Activated CD8-positive, alpha-beta memory T cell treated with anti-CD3 and anti-CD28 coated beads, Interleukin-2, amount 50 U/mL, for 24 hours (primary cell): ENCODE measurements at regions not wholly inside any gene's neighbourhood (a gene's known extent, or its start where the extent isn't known, plus 50 kb on each side); places are given as distances from the start of the nearest gene placed in this dataset.
A peak's percentile ranks its signal among the peaks of the same experiment; 100 is the strongest.
"Not testable (repeated sequence)": the region's sequence is repeated elsewhere in the genome, so short reads cannot be mapped to it uniquely, and the experiment has no call there.

ENCODE experiments used
- DNase-seq: peaks from one replicate; pipeline ENCODE4 v3.0.0-alpha.2; 2020; ENCODE audit errors: extremely low read depth

GRCh38 chr16:31581065-31581464 lies 53.4 kb downstream of the AHSP start:
- DNase-seq = not testable (repeated sequence)

GRCh38 chr16:31601737-31602384 lies 74.2 kb downstream of the AHSP start:
- not testable (repeated sequence) for DNase-seq

GRCh38 chr16:31618130-31618529 lies 90.4 kb downstream of the AHSP start:
- no peak for DNase-seq

GRCh38 chr16:31636433-31636832 lies 108.7 kb downstream of the AHSP start:
- DNase-seq = no peak

DNA sequence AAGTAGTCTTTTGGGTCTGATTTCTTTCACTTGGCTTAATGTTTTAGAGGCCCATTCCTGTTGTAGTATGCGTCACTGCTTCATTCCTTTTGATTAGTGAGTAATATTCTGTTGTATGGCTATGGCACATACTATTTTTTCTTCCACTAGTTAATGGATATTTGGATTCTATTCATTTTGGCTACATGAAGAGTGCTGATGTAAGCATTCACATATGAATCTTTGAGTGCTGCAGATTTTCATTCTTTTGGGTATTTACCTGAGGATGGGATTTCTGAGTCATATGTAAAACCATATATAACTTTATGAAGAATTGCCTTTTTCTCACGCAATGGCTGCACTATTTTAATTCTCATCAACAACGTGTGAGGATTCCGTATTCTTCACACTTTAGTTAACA lies 113.6 kb downstream of the AHSP start:
- no peak for DNase-seq

GRCh38 chr16:31655674-31656073 lies 128.0 kb downstream of the AHSP start:
- DNase-seq = not testable (repeated sequence)

DNA sequence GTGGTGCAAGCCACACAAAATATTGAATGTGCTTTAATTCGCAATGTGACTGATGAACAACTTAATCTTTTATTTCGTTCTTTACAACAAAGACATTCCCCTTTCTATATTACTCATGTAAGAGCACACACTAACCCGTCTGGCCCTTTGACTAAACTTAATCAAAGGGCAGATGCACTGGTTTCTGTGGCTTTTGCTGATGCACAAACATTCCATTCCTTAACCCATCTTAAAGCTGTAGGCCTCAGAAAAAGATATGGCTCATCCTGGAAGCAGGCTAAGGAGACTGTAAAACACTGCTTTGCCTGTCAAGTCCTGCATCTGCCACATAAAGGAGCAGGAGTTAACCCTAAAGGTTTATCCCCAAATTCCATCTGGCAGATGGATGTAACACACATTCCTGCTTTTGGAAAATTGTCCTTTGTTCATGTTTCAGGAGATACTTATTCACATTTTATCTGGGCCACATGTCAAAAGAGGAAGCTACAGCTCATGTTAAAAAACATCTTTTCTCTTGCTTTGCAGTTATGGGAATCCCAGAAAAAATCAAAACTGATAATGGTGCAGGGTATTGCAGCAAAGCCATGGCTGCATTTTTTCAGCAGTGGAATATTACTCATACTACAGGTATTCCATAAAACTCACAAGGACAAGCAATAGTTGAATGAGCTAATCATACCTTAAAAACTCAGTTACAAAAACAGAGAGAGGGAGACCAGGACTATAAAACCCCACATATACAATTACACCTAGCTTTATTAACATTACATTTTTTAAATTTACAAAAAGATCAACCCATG lies 137.2 kb downstream of the AHSP start:
- no peak for DNase-seq

DNA sequence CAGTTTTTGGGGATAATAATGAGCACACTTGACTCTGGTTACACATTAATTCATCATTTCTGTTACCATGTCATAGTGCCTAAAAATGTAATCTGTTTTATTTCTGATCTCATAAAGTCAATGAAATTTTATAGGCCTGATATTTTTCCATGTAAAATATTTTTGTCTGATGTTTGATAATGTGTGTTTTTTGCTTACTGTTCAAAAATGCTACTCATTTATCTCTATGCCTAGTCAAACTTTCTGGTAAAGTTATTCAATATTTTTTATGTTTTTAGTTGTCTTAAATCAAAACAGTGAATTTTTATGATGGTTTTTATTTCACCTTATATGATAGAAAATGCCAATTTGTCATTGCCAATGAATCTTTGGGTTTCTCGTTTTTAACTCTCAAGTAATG lies 147.0 kb downstream of the AHSP start:
- no peak for DNase-seq

- DNase-seq = no peak
Measured at GRCh38 chr16:31676731-31677130, 149.0 kb downstream of the AHSP start.

GRCh38 chr16:31678649-31679325 lies 151.1 kb downstream of the AHSP start:
- DNase-seq = no peak

DNA sequence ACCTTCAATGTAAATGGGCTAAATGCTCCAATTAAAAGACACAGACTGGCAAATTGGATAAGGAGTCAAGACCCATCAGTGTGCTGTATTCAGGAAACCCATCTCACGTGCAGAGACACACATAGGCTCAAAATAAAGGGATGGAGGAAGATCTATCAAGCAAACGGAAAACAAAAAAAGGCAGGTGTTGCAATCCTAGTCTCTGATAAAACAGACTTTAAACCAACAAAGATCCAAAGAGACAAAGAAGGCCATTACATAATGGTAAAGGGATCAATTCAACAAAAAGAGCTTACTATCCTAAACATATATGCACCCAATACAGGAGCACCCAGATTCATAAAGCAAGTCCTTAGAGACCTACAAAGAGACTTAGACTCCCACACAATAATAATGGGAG lies 161.6 kb downstream of the AHSP start:
- not testable (repeated sequence) for DNase-seq

GRCh38 chr16:31692338-31692737 lies 164.6 kb downstream of the AHSP start:
- DNase-seq = not testable (repeated sequence)

- DNase-seq = no peak
Measured at GRCh38 chr16:31693733-31694132, 166.0 kb downstream of the AHSP start.

- DNase-seq = no peak
Measured at GRCh38 chr16:31694461-31694860, 166.8 kb downstream of the AHSP start.

DNA sequence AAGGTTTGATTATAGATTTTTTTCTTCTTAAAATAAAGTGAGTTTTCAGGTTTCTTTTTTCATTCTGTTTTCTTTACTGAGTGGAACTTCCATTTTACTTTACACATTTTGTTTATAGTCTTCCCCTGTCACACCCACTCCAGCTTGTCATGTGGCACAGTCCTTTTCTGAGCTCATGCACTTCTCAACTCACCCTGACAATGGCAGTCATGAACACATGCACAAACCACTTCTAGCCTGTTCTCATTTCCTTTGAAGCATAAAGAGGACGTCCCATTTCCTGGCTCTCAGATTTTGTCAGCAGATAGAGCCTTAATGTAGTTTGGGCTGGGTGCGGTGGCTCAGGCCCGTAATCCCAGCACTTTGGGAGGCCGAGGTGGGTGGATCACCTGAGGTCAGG lies 168.0 kb downstream of the AHSP start:
- DNase-seq = no peak

GRCh38 chr16:31696968-31697743 lies 169.5 kb downstream of the AHSP start:
- DNase-seq = no peak

DNA sequence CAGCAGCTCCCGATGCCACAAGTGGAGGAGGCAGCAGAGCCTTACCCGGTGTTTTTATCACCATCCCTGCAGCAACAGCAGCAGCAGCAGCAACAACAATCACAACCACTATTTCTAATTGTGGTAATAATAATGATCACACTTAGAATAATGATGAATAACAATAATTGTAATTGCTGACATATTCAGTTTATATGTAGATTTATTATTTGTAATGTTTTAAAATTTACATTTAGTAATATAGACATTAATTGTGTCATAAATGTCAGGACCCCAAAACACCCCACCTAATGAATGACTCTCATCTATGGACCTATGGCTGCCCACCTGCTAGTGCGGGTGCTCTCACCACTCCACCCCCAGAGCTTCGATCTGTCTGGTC lies 170.0 kb downstream of the AHSP start:
- no peak for DNase-seq

DNA sequence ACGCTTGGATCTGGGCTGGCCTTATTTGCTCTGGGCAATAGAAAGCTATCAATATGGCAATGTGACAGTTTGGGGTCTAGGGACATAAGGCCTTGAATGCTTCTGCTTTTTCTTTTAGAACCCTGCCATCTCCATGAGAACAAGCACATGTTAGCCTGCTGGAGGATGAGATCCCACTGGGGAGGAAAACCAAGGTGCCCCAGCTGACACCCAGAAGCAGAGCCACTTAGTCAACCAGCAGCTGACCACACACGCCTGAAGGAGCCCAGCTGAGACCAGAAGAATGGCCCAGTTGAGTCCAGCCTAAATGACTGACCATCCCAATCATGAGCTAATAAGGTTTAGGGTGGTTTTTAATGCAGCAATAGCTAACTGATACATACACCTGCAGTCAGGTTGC lies 171.2 kb downstream of the AHSP start:
- DNase-seq = no peak

GRCh38 chr16:31699601-31700000 lies 171.9 kb downstream of the AHSP start:
- DNase-seq = no peak

- no peak for DNase-seq
Measured at GRCh38 chr16:31700200-31700529, 172.5 kb downstream of the AHSP start.

DNA sequence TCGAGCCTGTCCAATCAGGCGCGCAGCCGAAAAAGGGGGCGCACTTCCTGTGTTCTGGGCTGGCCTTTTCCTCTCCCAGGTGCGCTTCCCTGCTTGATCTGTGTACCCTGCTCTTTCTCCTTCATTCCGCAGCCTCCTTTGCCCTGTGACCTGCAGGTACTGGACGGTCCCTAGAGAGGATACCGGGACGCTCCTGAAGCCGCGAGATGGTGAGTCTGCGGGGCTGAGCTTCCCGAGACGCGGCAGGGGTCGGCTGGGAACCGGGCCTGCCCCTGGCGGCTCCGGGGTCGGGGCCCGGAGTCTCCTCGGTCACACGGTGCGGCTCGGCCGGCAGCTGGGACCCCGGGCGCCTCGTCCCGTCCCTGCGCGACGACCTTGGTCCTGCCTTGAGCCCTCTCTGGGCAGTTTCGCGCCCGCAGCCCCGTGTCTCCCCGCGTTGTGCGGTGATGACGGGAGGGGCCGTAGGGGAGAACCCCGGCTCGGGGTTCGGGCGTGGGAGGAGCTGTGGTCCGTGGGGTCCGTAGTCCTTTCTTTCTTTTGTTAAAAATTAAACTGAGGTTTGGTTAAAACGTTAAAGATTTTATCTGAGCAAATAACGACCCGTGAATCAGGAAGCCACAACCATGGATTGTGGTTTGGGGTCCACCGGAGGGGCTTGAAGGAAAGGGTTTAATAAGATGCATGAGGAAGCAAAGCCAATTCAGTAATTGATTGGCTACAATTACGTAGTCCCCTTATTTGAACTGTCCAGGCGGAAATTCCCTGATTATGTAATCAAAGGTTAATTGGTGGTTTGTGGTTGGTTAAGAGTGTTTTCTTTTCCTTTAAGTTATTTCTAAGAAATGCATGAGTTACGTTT lies 172.8 kb upstream of the ZNF267 start:
- peak; percentile 72 for DNase-seq
